Endothelial cell of umbilical vein (primary cell): ENCODE measurements at regions not wholly inside any gene's neighbourhood (a gene's known extent, or its start where the extent isn't known, plus 50 kb on each side); places are given as distances from the start of the nearest gene placed in this dataset.

Experiments used
- BruUV-seq: library from RNA; stranded (reverse); fragments of 400-500 nt; replicated peaks from 2 replicates; lab custom pipeline; 2021; lab: Mats Ljungman, UMichigan
- CTCF ChIA-PET: fragments of 300-600, 350-600 bp; sonication (Branson Sonifier 250); formaldehyde crosslinking; loops from one replicate; lab custom pipeline; 2021; ENCODE audit warnings: antibody characterized with exemption, inconsistent platforms; lab: Charles Lee
- POLR2A ChIA-PET: fragments of 300-600, 350-600 bp; sonication (Branson Sonifier 250); formaldehyde crosslinking; loops from one replicate; lab custom pipeline; 2021; ENCODE audit warnings: antibody characterized with exemption, inconsistent platforms; lab: Charles Lee
- DNase-seq: peaks from one replicate; pipeline ENCODE4 v3.0.0-alpha.2; 2011; ENCODE audit warnings: low read depth, low spot score
- FAIRE-seq: peaks from 2 replicates; lab custom pipeline; 2011; peaks lifted over from hg19 to GRCh38; lab: Jason Lieb, UNC
- H2AFZ ChIP-seq: 2 replicates; pipeline ENCODE4 v1.6.0; 2012; ENCODE audit warnings: low read depth, low read length, control low read depth, inconsistent platforms
- H3K27ac ChIP-seq: 2 replicates; pipeline ENCODE4 v1.5.1; 2011; ENCODE audit warnings: low read depth, mild to moderate bottlenecking, control low read depth, low read length, moderate library complexity; ENCODE audit not compliant: insufficient read depth
- H3K27me3 ChIP-seq, 2 experiments: 2 replicates each; pipeline versions ENCODE4 v1.6.0 to v1.6.1; 2011; ENCODE audit warnings: low read length in 2 of 2, mixed read lengths in 1 of 2; ENCODE audit not compliant: control insufficient read depth in 2 of 2, insufficient read depth in 2 of 2
- H3K36me3 ChIP-seq, 2 experiments: 2 replicates in 1 of 2; 3 replicates in 1 of 2; pipeline ENCODE4 v1.5.1; 2011; ENCODE audit warnings: low read length in 2 of 2, mild to moderate bottlenecking in 1 of 2, moderate library complexity in 1 of 2; ENCODE audit not compliant: control insufficient read depth in 2 of 2, insufficient read depth in 2 of 2; ENCODE audit errors: extremely low read depth in 1 of 2
- H3K4me1 ChIP-seq: 3 replicates; pipeline ENCODE4 v1.5.1; 2011; ENCODE audit warnings: mild to moderate bottlenecking, low read length; ENCODE audit not compliant: control insufficient read depth, insufficient read depth; ENCODE audit errors: extremely low read depth
- H3K4me2 ChIP-seq: 2 replicates; pipeline ENCODE4 v1.6.1; 2011; ENCODE audit warnings: low read length, control low read depth, mixed read lengths; ENCODE audit not compliant: insufficient read depth
- H3K4me3 ChIP-seq, 3 experiments: fragments of 200-600 bp in 1 of 3; sonication (generic), shearing (Covaris generic) in 1 of 3; replicated peaks in 1 of 3; 2 replicates each; pipeline ENCODE4 v1.5.1; 2011 to 2016; ENCODE audit warnings: control low read depth in 3 of 3, low read length in 3 of 3, mild to moderate bottlenecking in 2 of 3, inconsistent platforms in 1 of 3, low read depth in 1 of 3, moderate library complexity in 1 of 3; ENCODE audit not compliant: insufficient read depth in 1 of 3
- H3K79me2 ChIP-seq: 2 replicates; pipeline ENCODE4 v1.6.0; 2012; ENCODE audit warnings: low read length, inconsistent platforms; ENCODE audit not compliant: control insufficient read depth, insufficient read depth
- H3K9ac ChIP-seq: replicated peaks from 2 replicates; pipeline ENCODE3; 2011; ENCODE audit warnings: low read length, control low read depth; ENCODE audit not compliant: insufficient read depth; ENCODE audit errors: extremely low read depth
- H3K9me1 ChIP-seq: replicated peaks from 3 replicates; pipeline ENCODE4 v1.6.0; 2011; ENCODE audit warnings: mild to moderate bottlenecking, low read length; ENCODE audit not compliant: control insufficient read depth, insufficient read depth; ENCODE audit errors: extremely low read depth
- H3K9me3 ChIP-seq: replicated peaks from 2 replicates; pipeline ENCODE4 v1.5.1; 2012; ENCODE audit warnings: low read length, inconsistent platforms; ENCODE audit not compliant: control insufficient read depth, insufficient read depth
- H4K20me1 ChIP-seq: replicated peaks from 2 replicates; pipeline ENCODE3; 2011; ENCODE audit warnings: mild to moderate bottlenecking, low read length; ENCODE audit not compliant: control insufficient read depth, insufficient read depth; ENCODE audit errors: extremely low read depth
- FOS ChIP-seq: IDR thresholded peaks from 2 replicates; pipeline ENCODE4 v1.6.1; 2011; ENCODE audit warnings: mild to moderate bottlenecking, low read length, moderate library complexity, borderline replicate concordance; ENCODE audit not compliant: insufficient read depth
- GATA2 ChIP-seq: IDR thresholded peaks from 2 replicates; pipeline ENCODE4 v1.7.0; 2011; ENCODE audit warnings: low read depth, mild to moderate bottlenecking, moderate library complexity, mixed read lengths, low read length; ENCODE audit not compliant: insufficient read length, insufficient read depth
- JUN ChIP-seq: IDR thresholded peaks from 2 replicates; pipeline ENCODE4 v1.6.1; 2011; ENCODE audit warnings: borderline replicate concordance, low read depth; ENCODE audit not compliant: insufficient read length, insufficient read depth
- POLR2AphosphoS5 ChIP-seq: IDR thresholded peaks from 2 replicates; pipeline ENCODE4 v1.6.1; 2012; ENCODE audit warnings: low read depth, mild to moderate bottlenecking, control low read depth, low read length, moderate library complexity; ENCODE audit not compliant: insufficient read depth
- dilution Hi-C: fragments of 300-500 bp; cut with MboI; formaldehyde crosslinking; loops from one replicate; pipeline ENCODE4 v1.15.0; 2019; ENCODE audit warnings: low sequenced_read_pairs; ENCODE audit not compliant: extremely low pct_ligation_motif_present
- intact Hi-C: fragments of 100-400 bp; cut with micrococcal nuclease; formaldehyde crosslinking; loops from one replicate; pipeline ENCODE4 v1.10.0; 2022
- TF ChIP-seq, protein P1 (sequence below), 2 donors: IDR thresholded peaks; 1 replicate in 1 of 2; 2 replicates in 1 of 2; pipeline ENCODE4 v1.5.1; 2011; ENCODE audit warnings: low read length in 2 of 2, mild to moderate bottlenecking in 2 of 2, moderate library complexity in 2 of 2, control low read depth in 1 of 2, inconsistent platforms in 1 of 2, low read depth in 1 of 2; ENCODE audit not compliant: insufficient read depth in 1 of 2; ENCODE audit errors: extremely low read depth in 1 of 2
- TF ChIP-seq, protein P2 (sequence below): IDR thresholded peaks from 2 replicates; pipeline ENCODE4 v1.6.1; 2011; ENCODE audit not compliant: insufficient read depth, insufficient read length

DNA sequence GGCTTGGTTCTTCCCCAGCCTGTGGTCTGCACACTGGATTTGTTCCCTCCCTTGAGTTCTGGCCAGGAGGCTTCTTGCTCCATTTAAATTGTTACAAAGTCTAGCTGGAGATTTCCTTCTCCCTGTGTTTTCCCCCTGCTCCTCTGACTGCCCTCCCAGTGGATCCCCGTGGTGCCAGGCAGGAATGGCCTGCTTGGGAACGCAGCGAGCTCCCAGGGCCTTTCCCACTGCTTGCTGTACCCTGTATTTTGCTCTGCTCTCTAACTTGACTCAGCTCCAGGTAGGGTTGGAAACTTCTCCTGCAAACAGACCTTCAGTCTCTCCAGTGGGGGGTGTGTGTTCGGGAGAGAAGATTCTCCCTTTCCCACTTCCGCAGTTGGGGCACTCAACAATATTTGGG, 349.2 kb upstream of the FBXO33 start:
- H3K79me2 ChIP-seq = no peaks in the 10 kb centered on the region
- no peak overlapping the region for H3K27ac ChIP-seq
- FAIRE-seq (no peak), DNase-seq (no peak)
- intact Hi-C loops (no loop called here), dilution Hi-C loops (no loop called here)
- no peaks in the 10 kb centered on the region for H4K20me1 ChIP-seq
- no peaks in the 10 kb centered on the region for H3K36me3 ChIP-seq
- no peak overlapping the region for H3K9ac ChIP-seq
- no peak overlapping the region for H2AFZ ChIP-seq
- H3K9me1 ChIP-seq = no peaks in the 10 kb centered on the region
- no TSS peak for BruUV-seq
- TF ChIP-seq FOS (no peak), JUN (no peak)
- TF ChIP-seq, protein P1, sequence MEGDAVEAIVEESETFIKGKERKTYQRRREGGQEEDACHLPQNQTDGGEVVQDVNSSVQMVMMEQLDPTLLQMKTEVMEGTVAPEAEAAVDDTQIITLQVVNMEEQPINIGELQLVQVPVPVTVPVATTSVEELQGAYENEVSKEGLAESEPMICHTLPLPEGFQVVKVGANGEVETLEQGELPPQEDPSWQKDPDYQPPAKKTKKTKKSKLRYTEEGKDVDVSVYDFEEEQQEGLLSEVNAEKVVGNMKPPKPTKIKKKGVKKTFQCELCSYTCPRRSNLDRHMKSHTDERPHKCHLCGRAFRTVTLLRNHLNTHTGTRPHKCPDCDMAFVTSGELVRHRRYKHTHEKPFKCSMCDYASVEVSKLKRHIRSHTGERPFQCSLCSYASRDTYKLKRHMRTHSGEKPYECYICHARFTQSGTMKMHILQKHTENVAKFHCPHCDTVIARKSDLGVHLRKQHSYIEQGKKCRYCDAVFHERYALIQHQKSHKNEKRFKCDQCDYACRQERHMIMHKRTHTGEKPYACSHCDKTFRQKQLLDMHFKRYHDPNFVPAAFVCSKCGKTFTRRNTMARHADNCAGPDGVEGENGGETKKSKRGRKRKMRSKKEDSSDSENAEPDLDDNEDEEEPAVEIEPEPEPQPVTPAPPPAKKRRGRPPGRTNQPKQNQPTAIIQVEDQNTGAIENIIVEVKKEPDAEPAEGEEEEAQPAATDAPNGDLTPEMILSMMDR (IDR thresholded peaks at IDR 0.05; ENCODE audit: extremely low read depth in 1 of 2, insufficient read depth in 1 of 2, low read depth in 1 of 2, low read length in 2 of 2) = no peak
- CTCF ChIA-PET = no interaction called here
- H3K9me3 ChIP-seq = peaks cover 2% of the 10 kb centered on the region
- H3K4me2 ChIP-seq = no peak overlapping the region
- POLR2A ChIA-PET = no interaction called here
- no peaks in the 10 kb centered on the region for H3K4me1 ChIP-seq
- no peak overlapping the region for H3K4me3 ChIP-seq
- H3K27me3 ChIP-seq = no peaks in the 10 kb centered on the region

DNA sequence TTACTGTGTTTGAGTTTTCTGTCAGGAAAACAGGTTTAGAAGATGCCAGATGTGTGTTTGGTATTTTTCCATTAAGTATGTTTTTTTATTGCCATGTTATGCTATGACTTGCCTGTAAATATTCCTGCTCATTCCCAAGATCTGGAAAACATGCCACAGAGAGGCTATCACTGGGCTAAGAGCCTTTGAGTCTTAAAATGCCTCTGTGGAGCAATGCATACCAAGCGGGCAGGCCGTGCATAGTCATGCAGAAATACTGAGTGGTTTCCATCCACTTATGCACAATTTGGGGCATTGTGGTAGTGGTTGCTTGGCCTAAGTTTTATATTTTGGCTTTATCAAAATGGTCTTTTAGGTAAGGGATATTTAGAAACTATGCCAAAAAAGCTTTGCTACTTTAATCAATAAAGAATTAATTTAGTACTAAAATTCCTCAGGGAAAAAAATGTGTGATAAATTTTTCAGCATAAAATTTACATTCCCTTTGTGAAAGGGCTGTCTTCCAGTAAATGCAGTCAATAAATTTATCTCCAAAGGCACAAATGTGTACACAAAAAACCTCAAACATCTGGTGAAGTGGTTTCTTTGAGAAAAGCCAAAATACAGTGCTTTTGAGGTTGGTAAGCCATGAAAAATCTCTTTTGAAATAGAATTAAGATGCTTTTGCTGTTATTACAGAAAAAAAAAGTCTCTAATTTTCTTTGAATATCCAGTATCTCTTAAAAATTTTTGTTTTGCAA, 341.3 kb upstream of the FBXO33 start:
- BruUV-seq = no TSS peak
- CTCF ChIA-PET = no interaction called here
- Histone ChIP-seq H3K9ac (no peak overlapping the region), H3K4me1 (no peaks in the 10 kb centered on the region), H3K9me1 (no peaks in the 10 kb centered on the region), H2AFZ (no peak overlapping the region), H3K27ac (no peak overlapping the region), H3K79me2 (no peaks in the 10 kb centered on the region), H4K20me1 (no peaks in the 10 kb centered on the region), H3K9me3 (peaks cover 2% of the 10 kb centered on the region), H3K4me3 (no peak overlapping the region), H3K36me3 (no peaks in the 10 kb centered on the region), H3K4me2 (no peak overlapping the region), H3K27me3 (no peaks in the 10 kb centered on the region)
- POLR2A ChIA-PET = no interaction called here
- DNase-seq (no peak), FAIRE-seq (no peak)
- no peak for TF ChIP-seq GATA2
- TF ChIP-seq, protein P1 (IDR thresholded peaks at IDR 0.05; ENCODE audit: extremely low read depth in 1 of 2, insufficient read depth in 1 of 2, low read depth in 1 of 2, low read length in 2 of 2) = no peak
- no peak for TF ChIP-seq POLR2AphosphoS5
- no peak for TF ChIP-seq FOS
- TF ChIP-seq, protein P2, sequence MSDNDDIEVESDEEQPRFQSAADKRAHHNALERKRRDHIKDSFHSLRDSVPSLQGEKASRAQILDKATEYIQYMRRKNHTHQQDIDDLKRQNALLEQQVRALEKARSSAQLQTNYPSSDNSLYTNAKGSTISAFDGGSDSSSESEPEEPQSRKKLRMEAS = no peak
- dilution Hi-C loops = no loop called here
- intact Hi-C loops = no loop called here
